Stimulated activated naive CD8-positive, alpha-beta T cell treated with anti-CD3 and anti-CD28 coated beads, Interleukin-15, amount 100 ng/mL, for 72 hours (primary cell): ENCODE measurements at regions not wholly inside any gene's neighbourhood (a gene's known extent, or its start where the extent isn't known, plus 50 kb on each side); places are given as distances from the start of the nearest gene placed in this dataset.

ENCODE experiments used
- ATAC-seq: fragments of 150-1000 bp; cut with Tn5 transposase; 2 replicates; pipeline ENCODE4 v1.10.0; 2021; ENCODE audit warnings: mild to moderate bottlenecking, moderate library complexity
- DNase-seq, 2 donors: peaks; one replicate each; pipeline ENCODE4 v3.0.0; 2021 to 2022
- H3K27ac Mint-ChIP-seq, 2 donors: one replicate each; pipeline ENCODE4 v1.8.0; 2022; ENCODE audit warnings: mild to moderate bottlenecking in 2 of 2, mixed read lengths in 2 of 2, moderate library complexity in 2 of 2
- H3K27me3 Mint-ChIP-seq: one replicate; pipeline ENCODE4 v1.8.0; 2022; ENCODE audit warnings: mixed read lengths
- H3K4me1 Mint-ChIP-seq: one replicate; pipeline ENCODE4 v1.8.0; 2022; ENCODE audit warnings: mild to moderate bottlenecking, mixed read lengths
- H3K4me3 Mint-ChIP-seq, 2 donors: one replicate each; pipeline ENCODE4 v1.8.0; 2022; ENCODE audit warnings: mild to moderate bottlenecking in 2 of 2, mixed read lengths in 2 of 2, moderate library complexity in 1 of 2
- H3K9me3 Mint-ChIP-seq, 2 donors: one replicate each; pipeline ENCODE4 v1.8.0; 2022; ENCODE audit warnings: mixed read lengths in 2 of 2

GRCh38 chr13:94928127-94928775 lies 215.9 kb upstream of the SOX21 start:
- no peak overlapping the region for H3K27ac Mint-ChIP-seq
- H3K4me3 Mint-ChIP-seq: no peak overlapping the region
- ATAC-seq: no peak
- DNase-seq: no peak
- no peaks in the 10 kb centered on the region for H3K4me1 Mint-ChIP-seq
- H3K9me3 Mint-ChIP-seq: peaks cover 0 to 7% of the 10 kb centered on the region in 2 donors
- H3K27me3 Mint-ChIP-seq: peaks cover 19% of the 10 kb centered on the region

GRCh38 chr13:94925263-94925662 lies 212.9 kb upstream of the SOX21 start:
- Mint-ChIP-seq H3K4me1 (no peaks in the 10 kb centered on the region), H3K4me3 (no peak overlapping the region), H3K27ac (no peak overlapping the region), H3K27me3 (peaks cover 33% of the 10 kb centered on the region), H3K9me3 (no peaks in the 10 kb centered on the region)
- no peak for DNase-seq
- no peak for ATAC-seq

DNA sequence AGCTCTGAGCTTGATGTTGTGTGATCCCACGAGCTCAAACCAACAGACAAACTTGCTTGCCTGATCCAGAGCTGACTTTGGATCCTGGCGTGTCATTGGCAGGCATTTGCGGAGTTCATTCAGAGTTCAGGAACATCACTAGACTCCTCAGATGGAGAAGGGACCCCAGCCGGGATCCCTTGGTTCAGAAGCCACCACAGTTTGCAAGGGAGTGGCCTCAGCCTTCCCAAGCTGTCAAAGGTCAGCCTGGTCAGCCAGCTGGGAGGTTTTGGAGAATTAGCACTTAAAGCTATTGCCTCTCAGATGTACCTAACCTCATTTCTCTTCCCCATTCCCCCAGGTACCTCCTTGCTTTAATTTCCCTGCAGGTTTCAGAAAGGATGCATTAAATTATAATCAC lies 208.8 kb upstream of the SOX21 start:
- H3K27ac Mint-ChIP-seq: no peak overlapping the region
- ATAC-seq: no peak
- no peak for DNase-seq
- H3K4me1 Mint-ChIP-seq: no peaks in the 10 kb centered on the region
- peaks cover 24% of the 10 kb centered on the region for H3K27me3 Mint-ChIP-seq
- no peak overlapping the region for H3K4me3 Mint-ChIP-seq
- H3K9me3 Mint-ChIP-seq: no peaks in the 10 kb centered on the region

- H3K9me3 Mint-ChIP-seq: no peaks in the 10 kb centered on the region
- no peak overlapping the region for H3K27ac Mint-ChIP-seq
- H3K4me1 Mint-ChIP-seq: no peaks in the 10 kb centered on the region
- ATAC-seq (no peak), DNase-seq (no peak)
- peaks cover 18% of the 10 kb centered on the region for H3K27me3 Mint-ChIP-seq
- H3K4me3 Mint-ChIP-seq: no peak overlapping the region
Measured at GRCh38 chr13:94920578-94920977, 208.2 kb upstream of the SOX21 start.

GRCh38 chr13:94917824-94918223 lies 205.5 kb upstream of the SOX21 start:
- no peak for DNase-seq
- Mint-ChIP-seq H3K27ac (no peak overlapping the region), H3K9me3 (no peaks in the 10 kb centered on the region), H3K4me1 (no peaks in the 10 kb centered on the region), H3K4me3 (no peak overlapping the region), H3K27me3 (peaks cover 10% of the 10 kb centered on the region)
- ATAC-seq: no peak

DNA sequence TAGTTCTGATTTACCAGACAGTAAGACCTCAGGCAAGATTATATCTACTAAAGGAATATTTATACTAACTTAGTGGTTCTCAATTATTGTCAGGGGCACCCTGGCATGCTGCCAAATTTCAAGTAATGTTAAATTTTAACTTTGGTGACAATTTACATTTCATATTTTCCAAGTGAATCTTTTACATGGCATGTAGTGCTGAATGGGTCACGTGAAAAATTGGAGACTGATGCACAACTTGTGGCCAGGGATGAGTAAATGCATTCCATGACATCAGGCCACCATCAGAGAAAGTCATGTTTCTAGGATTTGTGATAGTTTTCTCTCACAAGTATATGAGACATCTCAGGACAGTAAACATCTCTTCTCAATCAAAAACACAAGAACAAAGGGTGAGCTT lies 202.6 kb upstream of the SOX21 start:
- Mint-ChIP-seq H3K27me3 (peaks cover 27% of the 10 kb centered on the region), H3K4me1 (no peaks in the 10 kb centered on the region), H3K9me3 (no peaks in the 10 kb centered on the region), H3K27ac (no peak overlapping the region), H3K4me3 (no peak overlapping the region)
- DNase-seq: no peak
- no peak for ATAC-seq

- no peak for DNase-seq
- Mint-ChIP-seq H3K4me1 (no peaks in the 10 kb centered on the region), H3K27ac (no peak overlapping the region), H3K27me3 (peaks cover 38% of the 10 kb centered on the region), H3K4me3 (no peak overlapping the region), H3K9me3 (no peaks in the 10 kb centered on the region)
- no peak for ATAC-seq
Measured at GRCh38 chr13:94906605-94907004, 194.3 kb upstream of the SOX21 start.

DNA sequence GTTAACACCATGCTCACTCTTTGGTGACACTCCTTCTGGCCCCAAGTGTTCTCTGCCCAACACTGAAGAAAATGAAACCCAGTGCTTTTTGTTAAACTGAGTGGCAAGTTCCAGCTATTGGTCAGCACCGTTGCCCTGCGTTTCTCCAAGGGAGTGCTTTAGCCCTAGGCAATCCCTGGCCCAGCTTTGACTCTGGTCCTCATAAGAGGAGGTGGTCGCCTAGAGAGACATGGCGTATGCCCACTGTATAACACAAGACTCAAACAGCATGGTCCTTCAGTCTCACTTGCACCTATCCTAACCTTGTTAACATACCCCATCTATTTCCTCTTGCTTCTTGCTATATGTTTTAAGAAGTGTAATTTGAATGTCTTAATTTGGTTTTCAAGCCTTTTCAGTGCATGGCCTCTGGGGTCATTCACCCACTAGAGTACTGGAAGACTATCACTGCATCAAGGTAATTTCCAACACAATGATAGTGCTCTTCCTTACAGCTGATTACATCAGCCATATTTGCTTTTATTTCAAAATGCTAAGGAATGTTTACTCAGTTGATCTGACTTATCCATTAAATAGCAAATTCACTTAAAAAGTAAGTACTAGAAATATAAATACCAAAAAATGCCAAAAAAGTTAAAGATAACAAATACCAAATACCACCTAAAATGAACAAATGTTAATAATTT lies 190.5 kb upstream of the SOX21 start:
- Mint-ChIP-seq H3K4me3 (no peak overlapping the region), H3K27ac (peak overlapping the region in 1 of 2 donors; percentile 90)
- no peak for ATAC-seq

GRCh38 chr13:94901070-94901469 lies 188.7 kb upstream of the SOX21 start:
- H3K27me3 Mint-ChIP-seq: no peaks in the 10 kb centered on the region
- H3K27ac Mint-ChIP-seq: no peak overlapping the region
- ATAC-seq (no peak), DNase-seq (no peak)
- no peaks in the 10 kb centered on the region for H3K4me1 Mint-ChIP-seq
- no peak overlapping the region for H3K4me3 Mint-ChIP-seq
- no peaks in the 10 kb centered on the region for H3K9me3 Mint-ChIP-seq

More for the DNA sequence above, 190.5 kb upstream of the SOX21 start:
- Mint-ChIP-seq H3K27me3 (peaks cover under 1% of the 10 kb centered on the region), H3K4me1 (no peaks in the 10 kb centered on the region), H3K9me3 (no peaks in the 10 kb centered on the region)
- no peak for DNase-seq

DNA sequence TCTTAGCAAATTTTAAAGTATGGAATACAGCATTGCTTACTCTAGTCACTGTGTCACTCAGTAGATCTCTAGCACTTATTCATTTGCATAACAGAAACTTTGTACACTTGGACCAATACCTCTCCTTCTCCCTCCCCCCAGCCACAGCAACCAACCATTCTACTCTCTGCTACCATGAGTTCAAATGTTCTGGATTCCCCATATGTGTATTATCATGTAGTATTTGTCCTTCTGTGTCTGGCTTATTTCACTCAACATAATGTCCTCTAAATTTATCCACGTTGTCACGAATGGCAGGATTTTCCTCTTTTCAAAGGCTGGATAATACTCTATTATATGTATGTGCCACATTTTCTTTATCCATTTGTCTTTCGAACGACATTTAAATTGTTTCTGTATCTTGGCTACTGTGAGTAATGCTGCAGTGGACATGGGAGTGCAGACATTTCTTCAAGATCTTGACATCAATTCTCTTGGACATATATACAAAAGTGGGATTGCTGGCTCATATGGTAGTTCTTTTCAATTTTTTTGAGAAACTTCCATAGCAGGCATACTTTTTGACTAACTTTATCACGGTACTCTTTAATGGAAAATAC lies 184.5 kb upstream of the SOX21 start:
- H3K4me1 Mint-ChIP-seq: no peaks in the 10 kb centered on the region
- no peak overlapping the region for H3K4me3 Mint-ChIP-seq
- no peak overlapping the region for H3K27ac Mint-ChIP-seq
- no peaks in the 10 kb centered on the region for H3K27me3 Mint-ChIP-seq
- DNase-seq (no peak), ATAC-seq (no peak)
- H3K9me3 Mint-ChIP-seq: no peaks in the 10 kb centered on the region

DNA sequence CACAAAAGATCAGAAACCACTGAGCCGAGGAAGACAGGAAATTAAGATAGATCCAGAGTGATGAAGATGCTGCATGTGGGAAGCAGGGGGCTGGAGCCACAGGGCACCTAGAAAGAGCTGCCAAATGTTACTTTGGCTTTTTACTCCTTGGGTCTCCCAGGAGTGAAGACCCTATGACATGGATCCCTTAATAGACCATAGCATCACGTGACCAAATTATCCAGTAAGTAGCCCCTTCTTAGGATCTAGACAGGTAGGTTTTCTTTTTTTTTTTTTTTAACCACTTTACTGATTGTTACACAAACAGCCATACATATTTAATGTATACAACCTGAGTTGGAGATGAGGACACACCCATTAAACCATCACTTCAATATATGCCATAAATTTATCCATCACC lies 183.9 kb upstream of the SOX21 start:
- DNase-seq: no peak
- no peaks in the 10 kb centered on the region for H3K4me1 Mint-ChIP-seq
- no peaks in the 10 kb centered on the region for H3K9me3 Mint-ChIP-seq
- no peak overlapping the region for H3K4me3 Mint-ChIP-seq
- peaks cover 5% of the 10 kb centered on the region for H3K27me3 Mint-ChIP-seq
- ATAC-seq: no peak
- H3K27ac Mint-ChIP-seq: no peak overlapping the region

GRCh38 chr13:94886191-94886590 lies 173.8 kb upstream of the SOX21 start:
- DNase-seq (no peak), ATAC-seq (no peak)
- H3K27me3 Mint-ChIP-seq: peaks cover 6% of the 10 kb centered on the region
- no peak overlapping the region for H3K27ac Mint-ChIP-seq
- no peaks in the 10 kb centered on the region for H3K9me3 Mint-ChIP-seq
- no peak overlapping the region for H3K4me3 Mint-ChIP-seq
- no peaks in the 10 kb centered on the region for H3K4me1 Mint-ChIP-seq

DNA sequence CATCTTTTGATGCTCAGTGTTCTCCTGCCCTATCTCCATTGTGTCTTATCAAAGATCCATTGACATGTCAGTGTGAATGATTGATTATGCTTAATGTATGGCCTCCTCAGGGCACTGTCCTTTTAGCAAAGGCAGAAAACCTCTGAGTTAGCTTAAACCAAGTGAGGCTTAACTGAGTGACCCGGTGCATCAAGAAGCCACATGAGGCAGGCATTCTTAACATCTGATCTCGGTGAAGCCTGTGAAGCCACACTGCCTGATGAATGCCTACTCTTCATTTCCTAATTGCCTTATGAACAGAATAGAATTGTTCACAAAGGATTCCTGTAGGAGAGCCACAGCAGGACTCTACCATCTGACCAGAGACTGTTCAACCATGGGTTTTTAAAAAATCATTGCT lies 168.1 kb upstream of the SOX21 start:
- DNase-seq: no peak
- H3K4me1 Mint-ChIP-seq: no peaks in the 10 kb centered on the region
- ATAC-seq: no peak
- H3K9me3 Mint-ChIP-seq: no peaks in the 10 kb centered on the region
- H3K4me3 Mint-ChIP-seq: no peak overlapping the region
- H3K27me3 Mint-ChIP-seq: no peaks in the 10 kb centered on the region
- H3K27ac Mint-ChIP-seq: no peak overlapping the region

DNA sequence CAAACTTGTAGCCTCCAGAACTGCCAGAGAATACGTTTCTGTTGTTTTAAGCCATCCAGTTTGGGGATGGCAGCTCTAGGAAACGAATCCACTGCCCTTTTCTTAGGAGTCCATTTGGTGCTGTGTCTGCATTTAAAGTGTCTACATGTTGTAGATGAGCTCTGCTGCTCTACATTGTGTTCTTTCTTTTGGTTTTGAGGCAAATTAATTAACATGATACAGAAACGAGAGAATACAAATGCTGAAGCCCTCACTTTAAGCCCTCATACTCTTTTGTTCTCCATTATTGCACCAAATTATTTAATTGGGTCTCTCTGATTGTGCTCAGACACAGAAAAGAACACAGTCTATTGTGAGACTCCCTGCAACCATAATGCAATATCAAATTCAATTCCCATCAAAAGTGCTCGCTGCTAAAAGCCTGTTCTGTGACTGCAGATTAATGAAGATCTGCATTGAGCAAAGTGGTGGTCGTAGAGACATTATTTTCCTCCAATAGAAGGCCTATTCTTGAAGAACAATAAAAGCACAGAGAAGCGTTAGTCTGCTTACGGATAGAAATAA lies 166.3 kb upstream of the SOX21 start:
- H3K27me3 Mint-ChIP-seq: peaks cover 5% of the 10 kb centered on the region
- no peaks in the 10 kb centered on the region for H3K9me3 Mint-ChIP-seq
- no peak overlapping the region for H3K27ac Mint-ChIP-seq
- ATAC-seq (no peak), DNase-seq (no peak)
- H3K4me1 Mint-ChIP-seq: no peaks in the 10 kb centered on the region
- H3K4me3 Mint-ChIP-seq: no peak overlapping the region

DNA sequence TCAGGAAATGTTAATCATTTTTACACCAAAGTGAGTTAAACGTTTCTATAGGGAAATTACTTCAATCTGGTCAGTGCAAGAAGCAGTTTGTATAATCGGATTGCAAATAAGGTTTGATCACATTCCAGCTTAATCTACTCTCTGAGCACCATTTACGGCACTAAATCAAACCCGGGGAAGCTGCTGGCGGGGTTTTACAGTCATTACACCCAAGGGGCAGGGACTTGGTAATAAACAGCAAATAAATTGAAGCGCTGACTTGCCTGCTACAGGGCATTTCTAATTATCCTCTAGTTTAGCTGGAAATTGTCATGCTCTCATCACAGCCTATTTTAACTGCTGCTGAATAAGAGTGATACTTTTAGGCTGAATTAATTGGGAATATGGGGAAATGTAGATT lies 152.1 kb upstream of the SOX21 start:
- Mint-ChIP-seq H3K27ac (no peak overlapping the region), H3K27me3 (peaks cover 18% of the 10 kb centered on the region)
- ATAC-seq: no peak

DNA sequence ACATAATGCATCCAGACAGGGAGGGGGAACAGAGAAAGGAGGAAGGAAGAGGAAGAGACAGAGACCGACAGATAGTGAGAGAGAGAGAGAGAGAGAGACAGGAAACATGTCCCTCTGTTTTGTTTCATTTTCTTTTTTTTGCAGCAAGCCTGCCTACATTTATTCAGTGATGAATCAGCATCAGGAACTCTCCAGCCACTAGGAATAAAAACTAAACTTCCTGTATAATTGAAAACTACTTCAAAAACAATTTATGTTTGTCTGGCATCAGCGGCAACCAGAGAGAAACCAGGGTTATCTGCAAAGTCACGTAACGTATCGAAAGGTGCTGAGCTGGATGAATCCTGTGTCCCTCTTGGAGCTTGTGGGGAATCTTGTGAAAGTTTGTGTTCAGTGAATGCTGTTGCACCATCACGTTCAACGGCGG lies 148.6 kb upstream of the SOX21 start:
- no peaks in the 10 kb centered on the region for H3K9me3 Mint-ChIP-seq
- ATAC-seq: peak; percentile 52
- H3K4me1 Mint-ChIP-seq: peaks cover 8% of the 10 kb centered on the region
- peak overlapping the region; percentile 92 to 99 for H3K27ac Mint-ChIP-seq
- H3K4me3 Mint-ChIP-seq: peak overlapping the region; percentile 80 to 96
- no peak for DNase-seq
- peaks cover 16% of the 10 kb centered on the region for H3K27me3 Mint-ChIP-seq

More for the DNA sequence above, 152.1 kb upstream of the SOX21 start:
- Mint-ChIP-seq H3K4me3 (no peak overlapping the region), H3K9me3 (no peaks in the 10 kb centered on the region), H3K4me1 (peaks cover 8% of the 10 kb centered on the region)
- no peak for DNase-seq
